ENCODE measurements at regions not wholly inside any gene's neighbourhood (a gene's known extent, or its start where the extent isn't known, plus 50 kb on each side); places are given as distances from the start of the nearest gene placed in this dataset.

GRCh38 chr12:18859400-18859799 lies 121.5 kb downstream of the CAPZA3 start:
- H2BK15ac ChIP-seq (replicated peaks; ENCODE audit: low read depth), result no peak overlapping the region
- no peak overlapping the region for H3K9ac ChIP-seq (ENCODE audit: low read length)
- H2BK5ac ChIP-seq (ENCODE audit: low read length), result no peak overlapping the region
- H3K27me3 ChIP-seq (ENCODE audit: insufficient read depth, low read length, poor library complexity), result no peaks in the 10 kb centered on the region
- no peak overlapping the region for H3K23ac ChIP-seq (ENCODE audit: low read length)
- H3K18ac ChIP-seq (ENCODE audit: low read length), result peak overlapping the region; percentile 5
- H3K4ac ChIP-seq (ENCODE audit: low read depth, low read length), result no peak overlapping the region
- no CpG with 5 or more reads among the region's 1 CpG for WGBS (ENCODE audit: extremely low coverage, insufficient coverage, low lambda C conversion rate)
- no peak overlapping the region for H2BK120ac ChIP-seq (ENCODE audit: low read depth, low read length)
- no peak overlapping the region for H3K27ac ChIP-seq (ENCODE audit: low read depth, low read length)
- no peak overlapping the region for H4K8ac ChIP-seq (ENCODE audit: low read depth, low read length)
- H3K4me2 ChIP-seq (ENCODE audit: low read length), result no peak overlapping the region
- no peak for DNase-seq
- no peak overlapping the region for H3K56ac ChIP-seq (ENCODE audit: low read length)
- no peak overlapping the region for H2AK5ac ChIP-seq (ENCODE audit: low read length)
- no peaks in the 10 kb centered on the region for H3K79me2 ChIP-seq (ENCODE audit: control insufficient read depth, insufficient read depth, low read length)
- H4K5ac ChIP-seq (ENCODE audit: low read length), result no peak overlapping the region
- H3K4me1 ChIP-seq (ENCODE audit: control insufficient read depth, low read depth, low read length), result no peaks in the 10 kb centered on the region
- no peaks in the 10 kb centered on the region for H3K79me1 ChIP-seq (ENCODE audit: low read length)
- no peak overlapping the region for H3K4me3 ChIP-seq (ENCODE audit: low read length)
- no peaks in the 10 kb centered on the region for H3K36me3 ChIP-seq (ENCODE audit: control insufficient read depth, insufficient read depth, low read length)

- H3K4me3 ChIP-seq (ENCODE audit: low read length), result no peak overlapping the region
- H3K36me3 ChIP-seq (ENCODE audit: control insufficient read depth, insufficient read depth, low read length), result no peaks in the 10 kb centered on the region
- no peak overlapping the region for H3K4ac ChIP-seq (ENCODE audit: low read depth, low read length)
- H2BK15ac ChIP-seq (replicated peaks; ENCODE audit: low read depth), result no peak overlapping the region
- H3K9ac ChIP-seq (ENCODE audit: low read length), result no peak overlapping the region
- no peak overlapping the region for H3K27ac ChIP-seq (ENCODE audit: low read depth, low read length)
- H3K79me1 ChIP-seq (ENCODE audit: low read length), result no peaks in the 10 kb centered on the region
- no peaks in the 10 kb centered on the region for H3K79me2 ChIP-seq (ENCODE audit: control insufficient read depth, insufficient read depth, low read length)
- H3K4me2 ChIP-seq (ENCODE audit: low read length), result no peak overlapping the region
- no peaks in the 10 kb centered on the region for H3K4me1 ChIP-seq (ENCODE audit: control insufficient read depth, low read depth, low read length)
- H3K23ac ChIP-seq (ENCODE audit: low read length), result no peak overlapping the region
- no peak overlapping the region for H2BK120ac ChIP-seq (ENCODE audit: low read depth, low read length)
- H3K27me3 ChIP-seq (ENCODE audit: insufficient read depth, low read length, poor library complexity), result no peaks in the 10 kb centered on the region
- no peak for DNase-seq
- WGBS (ENCODE audit: extremely low coverage, insufficient coverage, low lambda C conversion rate), result no CpG with 5 or more reads among the region's 3 CpGs
- H3K18ac ChIP-seq (ENCODE audit: low read length), result no peak overlapping the region
- no peak overlapping the region for H4K8ac ChIP-seq (ENCODE audit: low read depth, low read length)
- no peak overlapping the region for H2BK5ac ChIP-seq (ENCODE audit: low read length)
- no peak overlapping the region for H4K5ac ChIP-seq (ENCODE audit: low read length)
- H2AK5ac ChIP-seq (ENCODE audit: low read length), result no peak overlapping the region
- H3K56ac ChIP-seq (ENCODE audit: low read length), result no peak overlapping the region
Observed at GRCh38 chr12:18861287-18861858, 123.5 kb downstream of the CAPZA3 start.

GRCh38 chr12:18863769-18864500 lies 126.0 kb downstream of the CAPZA3 start:
- Histone ChIP-seq H2BK5ac (ENCODE audit: low read length) (no peak overlapping the region), H3K27me3 (ENCODE audit: insufficient read depth, low read length, poor library complexity) (no peaks in the 10 kb centered on the region), H3K27ac (ENCODE audit: low read depth, low read length) (no peak overlapping the region), H4K8ac (ENCODE audit: low read depth, low read length) (no peak overlapping the region), H3K18ac (ENCODE audit: low read length) (no peak overlapping the region), H3K4ac (ENCODE audit: low read depth, low read length) (no peak overlapping the region), H3K4me1 (ENCODE audit: control insufficient read depth, low read depth, low read length) (no peaks in the 10 kb centered on the region), H3K79me1 (ENCODE audit: low read length) (no peaks in the 10 kb centered on the region), H3K4me2 (ENCODE audit: low read length) (no peak overlapping the region), H2BK120ac (ENCODE audit: low read depth, low read length) (no peak overlapping the region), H3K36me3 (ENCODE audit: control insufficient read depth, insufficient read depth, low read length) (no peaks in the 10 kb centered on the region), H2AK5ac (ENCODE audit: low read length) (no peak overlapping the region), H2BK15ac (replicated peaks; ENCODE audit: low read depth) (no peak overlapping the region), H3K79me2 (ENCODE audit: control insufficient read depth, insufficient read depth, low read length) (no peaks in the 10 kb centered on the region), H3K56ac (ENCODE audit: low read length) (no peak overlapping the region), H3K9ac (ENCODE audit: low read length) (no peak overlapping the region), H3K4me3 (ENCODE audit: low read length) (no peak overlapping the region), H4K5ac (ENCODE audit: low read length) (no peak overlapping the region), H3K23ac (ENCODE audit: low read length) (no peak overlapping the region)
- no peak for DNase-seq
- WGBS (ENCODE audit: extremely low coverage, insufficient coverage, low lambda C conversion rate), result no CpG with 5 or more reads among the region's 3 CpGs

GRCh38 chr12:18864900-18865561 lies 127.1 kb downstream of the CAPZA3 start:
- Histone ChIP-seq H3K4me1 (ENCODE audit: control insufficient read depth, low read depth, low read length) (no peaks in the 10 kb centered on the region), H3K4me2 (ENCODE audit: low read length) (no peak overlapping the region), H2BK15ac (replicated peaks; ENCODE audit: low read depth) (no peak overlapping the region), H3K79me1 (ENCODE audit: low read length) (no peaks in the 10 kb centered on the region), H3K27me3 (ENCODE audit: insufficient read depth, low read length, poor library complexity) (no peaks in the 10 kb centered on the region), H4K5ac (ENCODE audit: low read length) (no peak overlapping the region), H3K4me3 (ENCODE audit: low read length) (no peak overlapping the region), H3K27ac (ENCODE audit: low read depth, low read length) (no peak overlapping the region), H3K9ac (ENCODE audit: low read length) (no peak overlapping the region), H2BK5ac (ENCODE audit: low read length) (no peak overlapping the region), H4K8ac (ENCODE audit: low read depth, low read length) (no peak overlapping the region), H3K23ac (ENCODE audit: low read length) (no peak overlapping the region), H3K79me2 (ENCODE audit: control insufficient read depth, insufficient read depth, low read length) (no peaks in the 10 kb centered on the region), H2BK120ac (ENCODE audit: low read depth, low read length) (no peak overlapping the region), H3K4ac (ENCODE audit: low read depth, low read length) (no peak overlapping the region), H3K56ac (ENCODE audit: low read length) (no peak overlapping the region), H2AK5ac (ENCODE audit: low read length) (no peak overlapping the region), H3K18ac (ENCODE audit: low read length) (no peak overlapping the region), H3K36me3 (ENCODE audit: control insufficient read depth, insufficient read depth, low read length) (no peaks in the 10 kb centered on the region)
- no CpG with 5 or more reads among the region's 5 CpGs for WGBS (ENCODE audit: extremely low coverage, insufficient coverage, low lambda C conversion rate)
- DNase-seq, result no peak

GRCh38 chr12:18868717-18869116 lies 130.8 kb downstream of the CAPZA3 start:
- H2BK15ac ChIP-seq (replicated peaks; ENCODE audit: low read depth), result no peak overlapping the region
- no peak overlapping the region for H3K27ac ChIP-seq (ENCODE audit: low read depth, low read length)
- H3K4me3 ChIP-seq (ENCODE audit: low read length), result no peak overlapping the region
- H4K5ac ChIP-seq (ENCODE audit: low read length), result no peak overlapping the region
- DNase-seq, result no peak
- no peak overlapping the region for H3K18ac ChIP-seq (ENCODE audit: low read length)
- H2BK120ac ChIP-seq (ENCODE audit: low read depth, low read length), result no peak overlapping the region
- no peak overlapping the region for H3K56ac ChIP-seq (ENCODE audit: low read length)
- no peak overlapping the region for H3K23ac ChIP-seq (ENCODE audit: low read length)
- no peak overlapping the region for H3K4ac ChIP-seq (ENCODE audit: low read depth, low read length)
- no peak overlapping the region for H3K4me2 ChIP-seq (ENCODE audit: low read length)
- WGBS (ENCODE audit: extremely low coverage, insufficient coverage, low lambda C conversion rate), result no CpG with 5 or more reads among the region's 2 CpGs
- no peaks in the 10 kb centered on the region for H3K79me2 ChIP-seq (ENCODE audit: control insufficient read depth, insufficient read depth, low read length)
- no peaks in the 10 kb centered on the region for H3K36me3 ChIP-seq (ENCODE audit: control insufficient read depth, insufficient read depth, low read length)
- H3K4me1 ChIP-seq (ENCODE audit: control insufficient read depth, low read depth, low read length), result no peaks in the 10 kb centered on the region
- H3K79me1 ChIP-seq (ENCODE audit: low read length), result no peaks in the 10 kb centered on the region
- no peak overlapping the region for H2BK5ac ChIP-seq (ENCODE audit: low read length)
- no peak overlapping the region for H2AK5ac ChIP-seq (ENCODE audit: low read length)
- H3K27me3 ChIP-seq (ENCODE audit: insufficient read depth, low read length, poor library complexity), result no peaks in the 10 kb centered on the region
- no peak overlapping the region for H3K9ac ChIP-seq (ENCODE audit: low read length)
- H4K8ac ChIP-seq (ENCODE audit: low read depth, low read length), result no peak overlapping the region
